22Rv1 (cell line): ENCODE measurements at regions not wholly inside any gene's neighbourhood (a gene's known extent, or its start where the extent isn't known, plus 50 kb on each side); places are given as distances from the start of the nearest gene placed in this dataset.
"Not testable (repeated sequence)": the region's sequence is repeated elsewhere in the genome, so short reads cannot be mapped to it uniquely, and the experiment has no call there.

Source experiments
- H3K27ac ChIP-seq: fragments of 450-650 bp; 2 replicates; pipeline ENCODE4 v1.5.1; 2017
- ZFX ChIP-seq: fragments of 450-650 bp; IDR thresholded peaks from 2 replicates; pipeline ENCODE4 v1.6.1; 2017; ENCODE audit warnings: antibody characterized with exemption, borderline replicate concordance
- TF ChIP-seq, protein P1 (sequence below): fragments of 450-650 bp; IDR thresholded peaks from 2 replicates; pipeline ENCODE4 v1.5.1; 2017; ENCODE audit warnings: mild to moderate bottlenecking

DNA sequence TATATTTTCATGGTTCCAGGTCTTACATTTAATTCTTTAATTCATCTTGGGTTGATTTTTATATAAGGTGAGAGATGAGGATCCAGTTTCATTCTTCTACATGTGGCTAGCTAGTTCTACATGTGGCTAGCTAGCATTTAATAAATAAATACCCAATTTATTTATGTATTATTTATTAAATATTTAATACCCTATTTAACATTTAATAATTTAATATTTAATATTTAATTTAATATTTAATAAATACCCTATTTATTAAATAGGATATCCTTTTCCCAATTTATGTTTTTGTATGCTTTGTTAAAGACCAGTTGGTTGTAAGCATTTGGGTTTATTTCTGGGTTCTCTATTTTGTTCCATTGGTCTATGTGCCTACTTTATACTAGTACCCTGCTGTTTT is 111.0 kb upstream of the PCLO start:
- TF ChIP-seq, protein P1, sequence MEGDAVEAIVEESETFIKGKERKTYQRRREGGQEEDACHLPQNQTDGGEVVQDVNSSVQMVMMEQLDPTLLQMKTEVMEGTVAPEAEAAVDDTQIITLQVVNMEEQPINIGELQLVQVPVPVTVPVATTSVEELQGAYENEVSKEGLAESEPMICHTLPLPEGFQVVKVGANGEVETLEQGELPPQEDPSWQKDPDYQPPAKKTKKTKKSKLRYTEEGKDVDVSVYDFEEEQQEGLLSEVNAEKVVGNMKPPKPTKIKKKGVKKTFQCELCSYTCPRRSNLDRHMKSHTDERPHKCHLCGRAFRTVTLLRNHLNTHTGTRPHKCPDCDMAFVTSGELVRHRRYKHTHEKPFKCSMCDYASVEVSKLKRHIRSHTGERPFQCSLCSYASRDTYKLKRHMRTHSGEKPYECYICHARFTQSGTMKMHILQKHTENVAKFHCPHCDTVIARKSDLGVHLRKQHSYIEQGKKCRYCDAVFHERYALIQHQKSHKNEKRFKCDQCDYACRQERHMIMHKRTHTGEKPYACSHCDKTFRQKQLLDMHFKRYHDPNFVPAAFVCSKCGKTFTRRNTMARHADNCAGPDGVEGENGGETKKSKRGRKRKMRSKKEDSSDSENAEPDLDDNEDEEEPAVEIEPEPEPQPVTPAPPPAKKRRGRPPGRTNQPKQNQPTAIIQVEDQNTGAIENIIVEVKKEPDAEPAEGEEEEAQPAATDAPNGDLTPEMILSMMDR: no peak
- no peak for TF ChIP-seq ZFX
- H3K27ac ChIP-seq: no peak overlapping the region

DNA sequence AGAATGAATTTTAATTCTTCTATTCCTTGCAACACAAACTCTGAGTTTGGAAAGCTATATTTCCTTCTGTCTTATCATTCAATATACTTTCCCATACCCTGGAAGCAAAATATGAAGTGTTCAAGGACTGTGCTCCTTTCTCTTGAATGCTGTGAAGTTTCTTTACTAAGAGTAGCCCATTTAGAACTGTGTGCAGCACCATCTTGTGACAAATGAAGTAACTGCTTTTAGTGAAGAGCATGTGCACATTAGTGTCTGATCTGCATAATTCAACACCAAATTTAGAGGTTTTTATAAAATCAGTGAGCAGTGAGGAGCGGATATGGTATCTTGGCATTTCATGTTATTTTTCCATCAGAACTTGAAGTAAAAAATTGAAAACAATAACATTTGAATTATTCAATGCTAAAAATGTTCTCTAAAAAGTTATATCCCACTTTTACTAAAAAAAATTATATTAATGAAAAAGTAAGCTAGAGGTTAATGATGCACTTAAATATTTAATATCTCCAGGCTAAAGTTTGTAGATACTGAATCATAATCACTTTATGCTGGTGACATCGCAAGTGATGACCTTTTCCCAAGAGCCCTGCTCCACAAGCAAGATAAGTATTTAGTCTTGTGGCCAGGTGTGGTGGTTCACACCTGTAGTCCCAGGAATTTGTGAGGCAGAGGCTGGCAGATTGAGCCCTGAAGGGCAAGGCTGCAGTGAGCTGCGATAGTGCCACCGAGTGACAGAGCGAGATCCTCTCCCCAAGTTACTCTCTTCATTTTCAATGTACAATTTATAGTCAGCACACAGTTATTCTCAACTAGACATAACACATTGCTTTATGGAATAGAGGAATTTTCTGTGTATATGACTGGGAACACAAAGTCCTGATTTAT is 108.8 kb upstream of the PCLO start:
- TF ChIP-seq, protein P1: peak; percentile 86
- no peak for TF ChIP-seq ZFX
- H3K27ac ChIP-seq: no peak overlapping the region

DNA sequence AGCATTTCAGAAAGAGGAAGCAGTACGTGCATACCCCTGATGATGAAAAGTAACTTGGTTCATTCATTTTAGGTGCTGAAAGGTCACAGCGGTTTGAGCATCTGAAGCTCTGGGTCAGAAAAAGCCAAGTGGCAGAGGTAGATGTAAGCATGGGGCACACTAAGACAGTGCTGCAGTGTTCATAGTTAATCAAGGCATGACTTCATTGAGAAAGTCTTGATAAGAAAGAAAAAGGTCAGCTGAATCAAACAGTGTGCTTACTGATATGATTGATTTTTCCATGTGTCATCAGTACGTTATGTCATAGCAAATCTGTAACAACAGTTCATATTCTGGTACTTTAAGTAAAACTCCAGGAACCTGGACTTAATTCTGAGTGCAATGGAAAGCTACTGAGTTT is 107.7 kb upstream of the PCLO start:
- H3K27ac ChIP-seq: no peak overlapping the region
- TF ChIP-seq, protein P1: no peak
- no peak for TF ChIP-seq ZFX

DNA sequence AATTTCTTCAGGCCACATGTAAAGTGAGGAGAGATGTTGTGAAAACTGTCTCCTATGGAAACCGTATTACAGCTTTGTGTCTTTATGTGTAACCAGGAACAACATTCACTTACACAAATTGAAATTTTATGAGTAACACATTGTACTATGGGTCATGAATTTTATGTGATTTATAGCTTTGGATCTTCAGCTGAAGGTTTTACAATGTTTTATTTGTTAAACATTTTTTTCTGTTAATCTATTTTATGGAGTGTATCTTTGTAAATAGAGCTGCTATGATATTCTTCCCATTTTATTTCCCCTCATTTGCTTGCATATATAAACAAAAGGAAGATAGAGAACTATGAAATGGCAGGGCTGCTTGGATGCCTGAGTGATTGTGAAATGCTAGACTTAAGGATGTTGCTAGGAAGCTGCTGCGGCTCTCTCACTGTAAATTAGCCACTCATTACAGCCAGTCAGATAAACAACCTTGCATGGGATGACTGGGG is 104.5 kb upstream of the PCLO start:
- H3K27ac ChIP-seq: peak overlapping the region; percentile 50
- no peak for TF ChIP-seq ZFX

DNA sequence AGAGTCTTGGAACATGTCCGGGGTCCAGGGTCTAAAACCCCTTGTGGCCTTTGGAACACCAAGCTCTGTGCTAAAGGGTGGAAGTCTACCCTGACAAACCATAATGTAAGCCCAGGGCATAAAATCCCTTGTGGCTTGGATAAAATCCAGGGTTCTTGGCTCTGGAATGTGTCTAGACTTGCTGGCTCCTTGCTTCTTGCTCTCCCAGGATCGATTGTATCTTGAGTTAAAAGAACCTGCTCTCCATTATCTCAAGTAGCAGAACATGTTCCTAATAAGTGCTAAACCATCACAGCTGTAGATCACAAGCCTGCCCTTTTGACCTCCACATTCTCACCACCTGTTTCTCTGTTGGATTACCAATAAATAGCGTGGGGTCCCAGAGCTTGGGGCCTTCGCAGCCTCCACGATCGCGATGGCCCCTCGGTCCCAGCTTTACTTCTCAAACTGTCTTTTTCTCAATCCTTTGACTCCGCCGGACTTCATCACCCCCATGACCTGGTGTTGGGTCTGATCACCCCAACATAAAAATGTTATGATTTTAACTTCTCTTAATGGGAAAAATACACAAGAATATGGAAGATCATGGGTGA is 100.9 kb upstream of the PCLO start:
- 0 out of 2 replicates have a peak overlapping the region, but pooled peaks have one; percentile 1 for H3K27ac ChIP-seq

DNA sequence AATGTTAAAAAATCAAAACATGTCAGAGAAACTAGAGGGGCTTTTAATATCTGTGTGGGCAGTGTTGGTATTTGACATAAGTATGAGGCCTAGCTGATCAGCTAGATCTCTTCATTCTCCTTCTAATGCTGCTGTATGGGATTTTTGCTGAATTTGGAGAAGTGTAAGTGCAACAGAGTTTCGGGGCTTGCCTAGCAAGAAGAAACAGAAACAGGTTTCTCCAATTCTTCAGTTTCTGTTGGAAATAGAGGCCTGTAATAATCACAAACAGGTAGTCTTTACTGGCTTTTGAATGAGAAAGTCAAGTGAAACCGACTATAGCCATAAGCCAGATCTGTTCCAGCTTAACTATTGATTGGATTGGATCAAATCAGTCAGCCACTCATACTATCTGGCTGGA is 96.4 kb upstream of the PCLO start:
- H3K27ac ChIP-seq: no peak overlapping the region
- TF ChIP-seq, protein P1: no peak
- no peak for TF ChIP-seq ZFX

DNA sequence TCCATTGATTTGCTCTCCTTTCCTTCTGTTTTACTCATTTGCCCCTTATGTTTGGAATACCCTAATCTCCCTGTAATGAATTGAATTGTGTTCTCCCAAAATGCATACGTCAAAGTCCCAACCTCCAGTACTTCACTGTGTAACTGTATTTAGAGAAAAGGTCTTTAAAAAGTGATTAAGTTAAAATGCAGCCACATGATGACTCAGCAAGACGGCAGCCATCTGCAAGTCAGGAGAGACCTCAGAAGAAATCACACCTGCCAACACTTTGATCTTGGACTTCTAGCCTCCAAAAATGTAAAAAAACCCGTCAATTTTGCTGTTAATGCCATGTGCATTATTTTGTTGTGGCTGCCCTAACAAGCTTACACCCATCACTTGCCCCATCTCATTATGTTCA is 85.3 kb upstream of the PCLO start:
- TF ChIP-seq ZFX: no peak
- TF ChIP-seq, protein P1: no peak
- H3K27ac ChIP-seq: no peak overlapping the region

DNA sequence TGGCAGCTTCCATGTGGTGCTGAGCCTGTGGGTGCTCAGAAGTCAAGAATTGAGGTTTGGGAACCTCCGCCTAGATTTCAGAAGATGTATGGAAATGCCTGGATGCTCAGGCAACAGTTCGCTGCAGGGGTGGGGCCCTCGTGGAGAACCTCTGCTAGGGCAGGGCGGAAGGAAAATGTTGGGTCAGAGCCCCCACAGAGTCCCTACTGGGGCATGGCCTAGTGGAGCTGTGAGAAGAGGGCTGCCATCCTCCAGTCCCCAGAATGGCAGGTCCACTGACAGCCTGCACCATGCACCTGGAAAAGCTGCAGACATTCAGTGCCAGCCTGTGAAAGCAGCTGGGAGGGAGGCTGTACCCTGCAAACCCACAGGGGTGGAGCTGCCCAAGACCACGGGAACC is 56.5 kb upstream of the PCLO start:
- not testable (repeated sequence) for H3K27ac ChIP-seq

DNA sequence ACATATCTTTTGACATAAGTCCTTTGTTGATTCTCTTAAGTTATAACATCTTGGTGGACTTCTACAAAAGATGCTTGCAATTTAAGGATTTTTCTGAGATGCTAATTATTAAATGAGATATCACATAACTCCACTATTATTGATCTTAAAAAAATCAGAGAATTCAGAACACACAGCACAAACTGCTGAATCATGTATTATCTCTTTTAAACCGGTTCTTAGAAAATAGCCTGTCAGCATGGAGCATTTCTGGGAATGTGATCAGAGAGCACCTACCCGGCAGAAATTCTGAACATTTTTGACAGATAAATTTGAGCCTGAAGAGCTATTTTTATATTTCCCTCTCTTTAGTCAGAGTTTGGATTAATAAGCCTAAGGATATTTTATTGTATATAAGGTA is 50.2 kb upstream of the PCLO start:
- no peak overlapping the region for H3K27ac ChIP-seq
- TF ChIP-seq ZFX: no peak
- TF ChIP-seq, protein P1: no peak
